Fibroblast of skin of right quadriceps (primary cell): ENCODE measurements at regions not wholly inside any gene's neighbourhood (a gene's known extent, or its start where the extent isn't known, plus 50 kb on each side); places are given as distances from the start of the nearest gene placed in this dataset.

ENCODE experiments used
- DNase-seq: peaks from one replicate; pipeline ENCODE4 v3.0.0-alpha.2; 2013

GRCh38 chr1:38716229-38716628, 143.3 kb downstream of the RRAGC start:
- no peak for DNase-seq

DNA sequence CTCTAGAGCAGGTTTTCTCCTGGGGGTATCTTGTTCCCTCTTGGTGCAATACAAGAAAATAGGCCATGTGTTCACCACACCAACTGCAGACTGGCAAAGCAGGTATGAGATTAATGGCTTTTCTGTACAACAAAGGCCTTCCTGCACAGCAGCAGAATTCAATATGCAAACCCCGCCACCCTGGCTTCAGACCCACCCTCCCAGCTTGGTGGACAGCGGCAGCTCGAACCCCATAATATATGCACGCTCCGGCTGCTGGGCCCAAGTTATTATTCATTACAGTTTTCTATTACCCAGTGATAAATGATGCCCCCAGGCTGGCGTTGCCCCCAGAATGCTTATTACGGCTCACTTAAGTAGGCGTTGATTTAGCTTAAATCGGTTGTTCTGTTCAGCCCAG, 144.2 kb downstream of the RRAGC start:
- no peak for DNase-seq

DNA sequence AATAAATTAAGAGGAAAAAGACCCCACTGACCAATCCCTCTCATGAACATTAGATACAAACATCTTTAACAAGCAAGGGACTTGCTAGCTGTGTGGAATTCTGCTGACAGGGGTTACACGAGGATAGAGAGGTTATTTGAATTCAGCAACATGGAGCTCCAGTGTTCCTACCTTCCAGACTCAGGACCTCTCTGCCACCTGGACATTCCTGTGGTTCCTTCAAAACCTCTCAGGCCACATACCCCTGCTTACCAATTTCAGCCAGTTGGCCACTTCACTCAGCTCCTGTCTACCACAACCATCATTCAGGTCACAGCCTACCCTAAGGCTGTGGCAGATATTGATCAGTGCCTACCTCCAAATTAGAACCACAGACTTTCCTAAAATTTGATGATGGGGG, 147.5 kb downstream of the RRAGC start:
- no peak for DNase-seq

- DNase-seq = no peak
Measured at GRCh38 chr1:38708701-38709258, 150.8 kb downstream of the RRAGC start.

DNA sequence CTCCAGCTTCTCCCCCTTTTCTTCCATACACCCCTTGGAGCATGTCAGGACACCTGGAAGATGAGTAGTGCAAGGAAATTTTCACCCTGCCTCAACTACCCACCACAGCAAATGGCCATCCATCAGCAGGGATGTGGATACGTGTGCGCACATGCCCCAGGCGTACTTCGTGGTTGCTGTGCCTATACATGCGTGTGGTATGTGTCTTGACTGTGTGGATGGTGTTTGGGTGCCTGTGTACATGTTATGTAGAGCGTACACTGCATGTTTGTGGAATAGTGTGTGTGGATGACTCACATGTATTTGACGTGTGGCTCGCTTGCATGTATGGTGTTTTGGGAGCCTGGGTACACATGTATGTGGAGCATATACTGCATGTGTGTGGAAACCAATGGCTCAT, 158.5 kb downstream of the RRAGC start:
- no peak for DNase-seq

DNA sequence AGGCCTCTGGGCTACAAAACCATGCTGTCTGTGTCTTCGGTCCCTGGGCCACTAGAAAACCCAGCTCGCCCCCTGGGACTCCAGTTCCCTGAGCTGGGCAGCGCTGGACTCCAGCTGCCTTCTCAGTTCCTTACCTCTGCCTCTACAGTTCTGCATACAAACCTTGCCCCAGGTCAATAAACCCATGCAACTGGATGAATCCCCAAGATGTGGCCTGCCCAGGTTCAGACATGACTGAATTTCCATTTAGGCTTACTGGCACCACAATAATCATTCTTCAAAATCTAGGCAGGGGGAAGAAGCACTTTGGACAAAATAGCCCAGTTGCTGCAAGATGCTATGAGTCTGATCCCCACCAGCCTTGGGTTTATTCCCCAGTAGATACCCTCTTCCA, 159.5 kb downstream of the RRAGC start:
- DNase-seq = no peak

- no peak for DNase-seq
Measured at GRCh38 chr1:38699330-38700076, 160.1 kb downstream of the RRAGC start.

DNA sequence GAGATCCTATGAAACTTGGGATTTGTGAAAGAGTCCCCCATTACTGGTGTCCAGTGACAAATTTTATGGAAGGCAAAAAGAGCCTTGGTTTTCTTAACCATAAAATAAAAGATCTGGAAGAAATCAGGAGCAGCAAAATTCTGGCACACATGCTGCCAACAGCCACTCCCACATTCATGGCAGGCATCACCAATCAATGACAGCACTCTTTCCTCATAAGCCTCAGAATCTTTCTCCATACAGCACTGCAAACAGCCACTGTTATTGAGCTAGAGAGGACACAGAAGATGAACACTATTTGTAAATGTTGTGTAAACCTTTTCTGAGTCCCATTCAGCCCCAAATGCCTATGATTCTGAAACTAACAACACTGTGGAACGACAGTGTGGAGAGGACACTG, 162.2 kb downstream of the RRAGC start:
- no peak for DNase-seq

GRCh38 chr1:38696371-38696770, 163.2 kb downstream of the RRAGC start:
- no peak for DNase-seq

DNA sequence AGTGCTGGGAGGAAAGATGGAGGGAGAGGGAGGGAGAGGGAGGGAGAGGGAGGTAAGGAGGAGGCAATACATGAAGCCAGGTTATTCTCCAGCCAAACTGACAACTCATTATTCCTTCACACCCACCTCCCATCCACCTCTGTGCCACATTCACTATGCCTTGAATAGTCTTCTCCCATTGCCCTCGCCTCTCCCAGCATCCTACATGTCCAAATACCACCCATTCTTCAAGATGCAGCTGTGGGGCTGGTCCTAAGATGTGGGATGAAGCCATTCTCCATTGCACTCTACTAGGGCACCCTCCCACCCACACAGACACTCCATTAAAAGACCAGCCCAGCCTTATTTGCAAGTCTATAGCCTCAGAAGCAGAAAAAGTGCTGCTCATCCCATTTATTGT, 165.8 kb downstream of the RRAGC start:
- no peak for DNase-seq

- DNase-seq = no peak
Measured at GRCh38 chr1:38693031-38693430, 166.5 kb downstream of the RRAGC start.

DNA sequence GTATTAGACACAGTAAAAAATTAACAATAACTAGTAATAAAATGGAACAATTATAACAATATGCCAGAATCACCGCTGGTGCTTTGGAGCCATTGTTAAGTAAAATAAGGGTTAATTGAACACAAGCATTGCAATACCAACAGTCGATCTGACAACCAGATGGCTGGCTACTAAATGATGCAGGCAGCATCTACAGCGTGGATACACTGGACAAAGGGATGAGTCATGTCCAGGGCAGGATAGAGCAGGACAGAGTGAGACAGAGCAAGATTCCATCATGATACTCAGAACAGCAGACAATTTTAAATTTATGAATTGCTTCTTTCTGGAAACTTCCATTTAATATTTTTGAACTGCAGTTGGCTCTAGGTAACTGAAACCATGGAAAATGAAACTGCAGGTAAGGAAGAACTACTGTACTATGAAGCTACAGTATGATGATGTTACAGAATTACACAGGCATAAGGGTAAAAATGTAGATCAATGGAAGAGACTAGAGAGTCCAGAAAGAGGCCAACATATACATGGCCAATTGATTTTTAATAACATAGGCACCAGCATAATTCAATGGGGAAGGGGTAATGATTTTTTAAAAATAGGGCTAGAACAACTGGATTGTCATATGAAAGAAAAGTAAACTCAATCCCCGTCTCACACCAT, 168.7 kb downstream of the RRAGC start:
- DNase-seq = no peak

- DNase-seq = no peak
Measured at GRCh38 chr1:38686927-38687255, 172.7 kb downstream of the RRAGC start.

DNA sequence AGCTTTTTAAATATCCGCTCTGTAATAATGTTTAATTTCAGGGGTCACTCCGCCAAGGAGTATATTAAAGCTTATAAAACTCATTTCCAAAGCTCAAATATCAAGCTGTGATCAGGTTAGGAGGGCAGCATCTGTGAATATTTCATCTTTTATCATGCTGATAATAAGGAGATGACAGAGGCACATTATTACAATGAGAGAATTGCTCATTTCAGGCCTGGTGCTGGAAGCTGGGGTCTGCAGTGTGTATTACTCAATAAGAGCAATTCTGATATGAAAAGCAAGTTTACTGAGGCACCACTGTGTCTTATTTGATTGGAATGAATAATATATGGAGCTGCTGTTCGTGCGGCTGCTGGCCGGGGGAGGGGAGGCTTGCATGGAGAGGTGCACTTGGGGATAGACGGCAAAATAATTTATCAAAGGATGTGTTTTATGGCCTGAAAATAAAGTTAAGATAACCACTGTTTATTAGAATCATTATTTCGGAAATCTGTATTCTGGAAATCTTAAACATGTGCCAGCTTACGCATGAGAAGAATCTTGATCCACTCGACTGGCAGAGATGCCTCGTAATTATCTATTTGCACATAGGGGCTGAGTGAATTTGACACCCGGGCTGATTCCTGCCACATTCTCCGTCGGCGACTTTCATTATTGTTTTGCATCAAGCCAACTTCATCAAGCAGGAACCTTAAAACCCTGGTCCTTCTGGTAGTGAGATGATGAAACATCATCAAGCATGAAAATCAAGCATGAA, 173.2 kb downstream of the RRAGC start:
- no peak for DNase-seq

GRCh38 chr1:38685388-38685787, 174.2 kb downstream of the RRAGC start:
- DNase-seq = no peak

GRCh38 chr1:38680801-38681510, 178.6 kb downstream of the RRAGC start:
- DNase-seq = peak; percentile 8

GRCh38 chr1:38677756-38678155, 181.8 kb downstream of the RRAGC start:
- DNase-seq = no peak

GRCh38 chr1:38677311-38677710, 182.3 kb downstream of the RRAGC start:
- no peak for DNase-seq

- DNase-seq = no peak
Measured at GRCh38 chr1:38672692-38673091, 186.9 kb downstream of the RRAGC start.

- no peak for DNase-seq
Measured at GRCh38 chr1:38671221-38671620, 188.4 kb downstream of the RRAGC start.

- DNase-seq = no peak
Measured at GRCh38 chr1:38670544-38671122, 188.9 kb downstream of the RRAGC start.

DNA sequence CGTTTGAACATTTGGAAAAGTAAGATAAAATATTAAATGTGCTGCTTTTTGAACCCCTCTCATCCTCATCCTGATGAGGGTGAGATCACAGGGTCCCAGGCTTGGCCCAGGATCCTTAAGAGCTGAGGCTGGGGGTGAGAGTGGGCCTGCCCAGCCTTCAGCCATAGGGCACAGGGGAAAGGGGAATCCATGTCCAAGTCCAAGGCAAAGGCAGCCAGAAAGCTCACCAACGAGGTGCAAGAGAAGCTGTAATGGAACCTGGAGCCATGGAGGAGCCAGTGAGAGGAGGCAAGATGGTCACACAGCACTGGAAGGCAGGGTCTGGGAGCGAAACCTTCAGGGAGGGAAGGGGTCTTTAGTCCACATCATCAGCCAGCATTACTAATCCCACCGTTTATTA, 191.9 kb downstream of the RRAGC start:
- no peak for DNase-seq

- DNase-seq = no peak
Measured at GRCh38 chr1:38662126-38662525, 197.4 kb downstream of the RRAGC start.
